ENCODE measurements at regions not wholly inside any gene's neighbourhood (a gene's known extent, or its start where the extent isn't known, plus 50 kb on each side); places are given as distances from the start of the nearest gene placed in this dataset.

DNA sequence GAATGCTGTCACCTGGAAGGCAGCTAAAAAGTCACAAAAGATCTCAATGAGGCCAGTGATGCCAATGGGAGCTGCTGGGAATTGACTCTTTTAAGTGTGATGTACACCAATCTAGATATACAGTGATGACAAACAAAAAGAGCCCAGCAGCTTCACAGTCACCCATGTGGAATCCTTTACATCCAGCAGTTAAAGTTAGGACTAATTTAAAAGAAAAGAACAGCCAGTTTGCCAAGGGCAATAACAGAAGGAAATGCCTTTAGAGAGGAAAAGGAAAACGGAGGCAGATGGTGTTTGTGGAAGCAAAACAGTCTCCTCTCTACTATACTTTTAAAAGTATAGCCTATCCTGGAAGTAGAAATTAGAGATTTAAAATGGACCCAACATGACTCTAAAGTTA lies 873.5 kb downstream of the EPHA7 start:
- TF ChIP-seq, protein P1, sequence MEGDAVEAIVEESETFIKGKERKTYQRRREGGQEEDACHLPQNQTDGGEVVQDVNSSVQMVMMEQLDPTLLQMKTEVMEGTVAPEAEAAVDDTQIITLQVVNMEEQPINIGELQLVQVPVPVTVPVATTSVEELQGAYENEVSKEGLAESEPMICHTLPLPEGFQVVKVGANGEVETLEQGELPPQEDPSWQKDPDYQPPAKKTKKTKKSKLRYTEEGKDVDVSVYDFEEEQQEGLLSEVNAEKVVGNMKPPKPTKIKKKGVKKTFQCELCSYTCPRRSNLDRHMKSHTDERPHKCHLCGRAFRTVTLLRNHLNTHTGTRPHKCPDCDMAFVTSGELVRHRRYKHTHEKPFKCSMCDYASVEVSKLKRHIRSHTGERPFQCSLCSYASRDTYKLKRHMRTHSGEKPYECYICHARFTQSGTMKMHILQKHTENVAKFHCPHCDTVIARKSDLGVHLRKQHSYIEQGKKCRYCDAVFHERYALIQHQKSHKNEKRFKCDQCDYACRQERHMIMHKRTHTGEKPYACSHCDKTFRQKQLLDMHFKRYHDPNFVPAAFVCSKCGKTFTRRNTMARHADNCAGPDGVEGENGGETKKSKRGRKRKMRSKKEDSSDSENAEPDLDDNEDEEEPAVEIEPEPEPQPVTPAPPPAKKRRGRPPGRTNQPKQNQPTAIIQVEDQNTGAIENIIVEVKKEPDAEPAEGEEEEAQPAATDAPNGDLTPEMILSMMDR (conservative IDR thresholded peaks at IDR 0.05 in 1 of 2, IDR thresholded peaks at IDR 0.05 in 1 of 2; ENCODE audit: extremely low read depth in 1 of 2, insufficient read depth in 1 of 2, low read depth in 1 of 2, low read length in 2 of 2), result no peak
- no peak for TF ChIP-seq EZH2 (IDR thresholded peaks at IDR 0.05; ENCODE audit: borderline replicate concordance, low read length)

Measured in mammary epithelial cell (primary cell).